Coronary artery (tissue), 2 donors: ENCODE measurements at regions not wholly inside any gene's neighbourhood (a gene's known extent, or its start where the extent isn't known, plus 50 kb on each side); places are given as distances from the start of the nearest gene placed in this dataset.

Source experiments
- DNase-seq: peaks from one replicate; pipeline ENCODE4 v3.0.0-alpha.2; 2017; ENCODE audit warnings: low spot score
- H3K27ac ChIP-seq, 2 donors: fragments of 200-600 bp; sonication (generic); one replicate each; pipeline ENCODE4 v1.5.1; 2016 to 2019
- H3K4me3 ChIP-seq: fragments of 200-600 bp; sonication (generic); 2 replicates; pipeline ENCODE4 v1.5.1; 2016; ENCODE audit warnings: mild to moderate bottlenecking, moderate library complexity
- CTCF ChIP-seq: fragments of 200-600 bp; sonication (generic); IDR thresholded peaks from one replicate; pipeline ENCODE4 v1.5.1; 2019; ENCODE audit warnings: antibody characterized with exemption

- no peak overlapping the region for H3K4me3 ChIP-seq
- H3K27ac ChIP-seq = no peak overlapping the region
- no peak for DNase-seq
- TF ChIP-seq CTCF = no peak
Observed at GRCh38 chr17:74015990-74016389, 187.5 kb upstream of the RPL38 start.

- TF ChIP-seq CTCF = no peak
- no peak overlapping the region for H3K4me3 ChIP-seq
- DNase-seq = no peak
- H3K27ac ChIP-seq = no peak overlapping the region
Observed at GRCh38 chr17:74016461-74016860, 187.0 kb upstream of the RPL38 start.

GRCh38 chr17:74017466-74017865 lies 186.0 kb upstream of the RPL38 start:
- no peak for TF ChIP-seq CTCF

GRCh38 chr17:74018115-74018514 lies 185.4 kb upstream of the RPL38 start:
- DNase-seq = no peak
- H3K27ac ChIP-seq = no peak overlapping the region
- H3K4me3 ChIP-seq = no peak overlapping the region
- TF ChIP-seq CTCF = no peak

More at GRCh38 chr17:74017466-74017865, 186.0 kb upstream of the RPL38 start:
- no peak for DNase-seq
- H3K4me3 ChIP-seq = no peak overlapping the region
- no peak overlapping the region for H3K27ac ChIP-seq

DNA sequence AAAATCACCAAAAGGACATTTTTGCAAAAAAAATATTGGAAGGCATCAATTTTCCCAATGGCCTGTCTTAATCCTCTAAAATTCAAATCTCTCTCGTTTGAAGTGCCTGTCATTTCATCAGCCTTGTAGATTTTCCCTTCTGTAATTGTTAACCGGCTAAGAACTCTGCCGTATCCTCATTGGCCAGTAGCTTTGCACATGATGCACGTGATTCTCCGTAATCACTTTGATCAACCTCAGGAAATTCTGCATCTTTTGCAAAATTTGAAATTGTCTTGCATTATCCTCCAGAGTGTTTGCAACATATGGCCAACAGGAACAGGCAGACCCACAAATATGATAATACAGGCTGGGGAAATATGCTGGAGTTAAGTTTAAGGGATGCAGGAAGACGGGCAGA lies 184.2 kb upstream of the RPL38 start:
- Histone ChIP-seq H3K27ac (no peak overlapping the region), H3K4me3 (no peak overlapping the region)
- no peak for TF ChIP-seq CTCF
- no peak for DNase-seq

- DNase-seq = no peak
- Histone ChIP-seq H3K27ac (no peak overlapping the region), H3K4me3 (no peak overlapping the region)
- TF ChIP-seq CTCF = no peak
Observed at GRCh38 chr17:74019860-74020259, 183.6 kb upstream of the RPL38 start.

- no peak for DNase-seq
- no peak for TF ChIP-seq CTCF
Observed at GRCh38 chr17:74020522-74020921, 183.0 kb upstream of the RPL38 start.

More at GRCh38 chr17:74020522-74020921, 183.0 kb upstream of the RPL38 start:
- H3K27ac ChIP-seq = no peak overlapping the region
- no peak overlapping the region for H3K4me3 ChIP-seq
